ENCODE measurements at regions not wholly inside any gene's neighbourhood (a gene's known extent, or its start where the extent isn't known, plus 50 kb on each side); places are given as distances from the start of the nearest gene placed in this dataset.
A peak's percentile ranks its signal among the peaks of the same experiment; 100 is the strongest.

- POLR2A ChIA-PET: no interaction called here
- Mint-ChIP-seq H3K27me3 (ENCODE audit: low read depth) (peaks cover 6% of the 10 kb centered on the region; the same call in 1 of the 2 replicates), H3K27ac (no peak overlapping the region), H3K9me3 (no peaks in the 10 kb centered on the region), H3K36me3 (no peaks in the 10 kb centered on the region), H3K4me3 (peak overlapping the region; percentile 29; the same call in 1 of the 2 replicates), H3K4me1 (peaks cover 21% of the 10 kb centered on the region)
- ATAC-seq (no peak), DNase-seq (ENCODE audit: low spot score) (no peak)
- CTCF ChIA-PET: interaction anchor here (0.5 kb wide), 1 partner anchor 332 kb away, joined by 3 read pairs; no protein-coding TSS in a partner anchor
- TF ChIP-seq GABPB1 (CRISPR knock-in tag; IDR thresholded peaks at IDR 0.05) (no peak), AFF4 (CRISPR knock-in tag; IDR thresholded peaks at IDR 0.05; ENCODE audit: borderline replicate concordance) (no peak), HMGA2 (CRISPR knock-in tag; IDR thresholded peaks at IDR 0.05) (no peak), ATF1 (CRISPR knock-in tag; IDR thresholded peaks at IDR 0.05) (no peak), CREM (CRISPR knock-in tag; IDR thresholded peaks at IDR 0.05) (no peak), TCF7 (CRISPR knock-in tag; IDR thresholded peaks at IDR 0.05; ENCODE audit: low read depth) (no peak), IRF1 (CRISPR knock-in tag; IDR thresholded peaks at IDR 0.05) (no peak), ZNF281 (CRISPR knock-in tag; IDR thresholded peaks at IDR 0.05) (no peak), ELF4 (CRISPR knock-in tag; IDR thresholded peaks at IDR 0.05; ENCODE audit: low read depth) (no peak), JUN (CRISPR knock-in tag; IDR thresholded peaks at IDR 0.05) (no peak)
These were observed 61.8 kb upstream of the CLDN14 start for GRCh38 chr21:36541721-36542139.

- Mint-ChIP-seq H3K9me3 (no peaks in the 10 kb centered on the region), H3K27ac (no peak overlapping the region), H3K4me3 (peak overlapping the region; percentile 29), H3K36me3 (no peaks in the 10 kb centered on the region), H3K4me1 (peaks cover 21% of the 10 kb centered on the region), H3K27me3 (ENCODE audit: low read depth) (peaks cover 6% of the 10 kb centered on the region; the same call in 1 of the 2 replicates)
- ChIA-PET CTCF (interaction anchor here (0.5 kb wide), 1 partner anchor 333 kb away, joined by 3 read pairs; no protein-coding TSS in a partner anchor), POLR2A (interaction anchor here (0.5 kb wide), 1 partner anchor 121 kb away, joined by 3 read pairs; no protein-coding TSS in a partner anchor)
- ATAC-seq (peak; percentile 84), DNase-seq (ENCODE audit: low spot score) (peak; percentile 67)
- TF ChIP-seq SMAD4 (CRISPR knock-in tag; IDR thresholded peaks at IDR 0.05): no peak
- 0 out of 2 replicates have a peak, but pooled peaks have one; percentile 24 for TF ChIP-seq ZNF423 (CRISPR knock-in tag; IDR thresholded peaks at IDR 0.05)
- 0 out of 2 replicates have a peak, but pooled peaks have one; percentile 29 for TF ChIP-seq CTCF (IDR thresholded peaks at IDR 0.05)
- TF ChIP-seq FOXP4 (CRISPR knock-in tag; IDR thresholded peaks at IDR 0.05): no peak
- 0 out of 2 replicates have a peak, but pooled peaks have one; percentile 50 for TF ChIP-seq IRF1 (CRISPR knock-in tag; IDR thresholded peaks at IDR 0.05)
- no peak for TF ChIP-seq JUN (CRISPR knock-in tag; IDR thresholded peaks at IDR 0.05)
- no peak for TF ChIP-seq JAZF1 (CRISPR knock-in tag; IDR thresholded peaks at IDR 0.05)
- TF ChIP-seq TEAD1 (CRISPR knock-in tag; IDR thresholded peaks at IDR 0.05): 0 out of 2 replicates have a peak, but pooled peaks have one; percentile 47
- peak; percentile 36; the same call in 1 of the 2 replicates for TF ChIP-seq FOXP1 (CRISPR knock-in tag; IDR thresholded peaks at IDR 0.05; ENCODE audit: borderline replicate concordance)
- TF ChIP-seq FOXK1 (CRISPR knock-in tag; IDR thresholded peaks at IDR 0.05): 0 out of 2 replicates have a peak, but pooled peaks have one; percentile 32
- peak; percentile 84; the same call in 1 of the 2 replicates for TF ChIP-seq MAX (CRISPR knock-in tag; IDR thresholded peaks at IDR 0.05)
These were observed 62.6 kb upstream of the CLDN14 start for GRCh38 chr21:36542312-36543101.

Measured in WTC11 (cell line).